ENCODE measurements at regions not wholly inside any gene's neighbourhood (a gene's known extent, or its start where the extent isn't known, plus 50 kb on each side); places are given as distances from the start of the nearest gene placed in this dataset.

- TF ChIP-seq, protein P1, sequence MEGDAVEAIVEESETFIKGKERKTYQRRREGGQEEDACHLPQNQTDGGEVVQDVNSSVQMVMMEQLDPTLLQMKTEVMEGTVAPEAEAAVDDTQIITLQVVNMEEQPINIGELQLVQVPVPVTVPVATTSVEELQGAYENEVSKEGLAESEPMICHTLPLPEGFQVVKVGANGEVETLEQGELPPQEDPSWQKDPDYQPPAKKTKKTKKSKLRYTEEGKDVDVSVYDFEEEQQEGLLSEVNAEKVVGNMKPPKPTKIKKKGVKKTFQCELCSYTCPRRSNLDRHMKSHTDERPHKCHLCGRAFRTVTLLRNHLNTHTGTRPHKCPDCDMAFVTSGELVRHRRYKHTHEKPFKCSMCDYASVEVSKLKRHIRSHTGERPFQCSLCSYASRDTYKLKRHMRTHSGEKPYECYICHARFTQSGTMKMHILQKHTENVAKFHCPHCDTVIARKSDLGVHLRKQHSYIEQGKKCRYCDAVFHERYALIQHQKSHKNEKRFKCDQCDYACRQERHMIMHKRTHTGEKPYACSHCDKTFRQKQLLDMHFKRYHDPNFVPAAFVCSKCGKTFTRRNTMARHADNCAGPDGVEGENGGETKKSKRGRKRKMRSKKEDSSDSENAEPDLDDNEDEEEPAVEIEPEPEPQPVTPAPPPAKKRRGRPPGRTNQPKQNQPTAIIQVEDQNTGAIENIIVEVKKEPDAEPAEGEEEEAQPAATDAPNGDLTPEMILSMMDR (IDR thresholded peaks at IDR 0.05): no peak
- TF ChIP-seq EZH2phosphoT487 (IDR thresholded peaks at IDR 0.05) (no peak), EZH2 (IDR thresholded peaks at IDR 0.05) (no peak)
Observed at GRCh38 chr18:72470391-72470790, 73.8 kb downstream of the CBLN2 start.
